ENCODE measurements at regions not wholly inside any gene's neighbourhood (a gene's known extent, or its start where the extent isn't known, plus 50 kb on each side); places are given as distances from the start of the nearest gene placed in this dataset.
"Not testable (repeated sequence)": the region's sequence is repeated elsewhere in the genome, so short reads cannot be mapped to it uniquely, and the experiment has no call there.

GRCh38 chr13:18714889-18715288 lies 466.7 kb downstream of the TUBA3C start:
- in situ Hi-C loops (cut with HindIII; ENCODE audit: low sequenced_read_pairs): no loop called here
- DNase-seq (ENCODE audit: low spot score): no peak

- in situ Hi-C loops (cut with HindIII; ENCODE audit: low sequenced_read_pairs); DNase-seq (ENCODE audit: low spot score): not testable (repeated sequence)
Observed at GRCh38 chr13:18710673-18711072, 471.0 kb downstream of the TUBA3C start.

DNA sequence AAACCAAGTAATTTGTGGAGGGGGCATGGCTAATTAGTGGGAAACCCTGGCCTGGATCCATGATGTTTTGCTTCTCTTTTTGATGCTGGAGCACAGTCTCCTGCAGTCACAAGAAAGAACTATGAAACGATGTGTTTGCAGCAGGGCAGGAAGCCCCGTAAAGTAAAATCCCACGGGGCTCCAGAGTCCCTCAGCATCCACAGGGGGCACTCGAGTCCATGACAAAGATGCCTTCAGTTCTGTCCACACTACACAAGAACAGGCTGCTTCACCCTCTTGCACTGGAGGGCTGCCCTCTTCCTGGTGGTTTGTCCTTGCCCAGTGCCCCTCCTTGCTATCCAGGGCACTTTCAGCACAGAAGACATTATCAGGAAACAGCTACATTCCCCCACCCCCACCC lies 475.1 kb downstream of the TUBA3C start:
- DNase-seq (ENCODE audit: low spot score); in situ Hi-C loops (cut with HindIII; ENCODE audit: low sequenced_read_pairs): not testable (repeated sequence)

GRCh38 chr13:18702464-18703247 lies 479.0 kb downstream of the TUBA3C start:
- in situ Hi-C loops (cut with HindIII; ENCODE audit: low sequenced_read_pairs); DNase-seq (ENCODE audit: low spot score): not testable (repeated sequence)

DNA sequence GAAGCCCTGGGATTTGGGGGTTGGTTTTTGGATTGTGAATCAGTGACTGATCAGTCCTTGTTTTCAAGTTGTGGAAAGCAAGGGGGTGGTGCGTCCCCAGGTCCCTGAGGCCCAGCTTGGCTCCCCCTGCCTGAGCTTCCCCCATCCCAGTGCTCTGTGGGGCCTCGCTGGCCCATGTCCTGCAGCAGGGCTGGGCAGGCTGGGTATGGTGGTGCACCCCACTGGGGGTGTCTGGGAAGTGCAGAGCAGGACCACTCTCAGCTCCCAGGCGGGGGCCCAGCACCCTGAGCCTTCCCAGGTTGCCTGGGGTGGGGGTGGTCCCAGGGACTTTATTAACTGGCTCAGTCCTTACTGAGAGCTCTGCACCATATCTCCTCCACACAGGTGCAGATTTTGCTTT lies 483.3 kb downstream of the TUBA3C start:
- DNase-seq (ENCODE audit: low spot score); in situ Hi-C loops (cut with HindIII; ENCODE audit: low sequenced_read_pairs): not testable (repeated sequence)

DNA sequence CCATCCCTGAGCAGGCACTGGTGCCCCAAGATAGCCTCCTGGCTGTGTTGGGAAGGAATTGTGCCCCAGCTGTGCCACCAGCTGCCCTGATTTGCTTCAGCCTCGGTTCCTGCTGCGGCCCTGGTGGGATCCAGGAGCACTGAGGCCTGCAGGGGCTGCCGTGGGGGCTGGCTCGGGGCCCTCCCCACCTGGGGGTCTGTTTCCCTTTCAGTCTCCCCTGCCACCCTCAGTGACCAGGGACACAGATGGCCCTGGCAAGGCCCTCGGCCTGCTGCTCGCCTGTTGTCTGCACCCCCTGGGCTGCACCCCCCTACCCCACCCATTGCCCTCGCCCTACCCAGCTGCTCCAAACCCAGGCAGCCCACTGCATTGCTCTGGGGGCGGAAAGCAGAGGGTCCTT lies 483.8 kb downstream of the TUBA3C start:
- in situ Hi-C loops (cut with HindIII; ENCODE audit: low sequenced_read_pairs); DNase-seq (ENCODE audit: low spot score): not testable (repeated sequence)

DNA sequence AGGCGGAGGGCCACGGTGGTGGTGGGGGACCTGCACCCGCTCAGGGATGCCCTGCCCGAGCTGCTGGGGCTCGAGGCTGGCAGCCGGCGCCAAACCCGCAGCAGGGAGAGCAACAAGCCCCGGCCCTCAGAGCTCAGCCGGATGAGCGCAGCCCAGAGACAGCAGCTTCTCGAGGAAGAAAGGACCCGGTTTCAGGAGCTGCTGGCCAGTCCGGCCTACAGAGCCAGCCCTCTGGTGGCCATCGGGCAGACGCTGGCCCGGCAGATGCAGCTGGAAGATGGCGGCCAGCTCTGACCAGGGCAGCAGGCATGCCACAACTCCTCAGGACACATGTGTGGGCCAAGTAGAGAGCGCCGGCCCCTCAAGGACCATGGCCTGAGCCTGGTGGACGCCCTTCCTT lies 484.4 kb downstream of the TUBA3C start:
- DNase-seq (ENCODE audit: low spot score); in situ Hi-C loops (cut with HindIII; ENCODE audit: low sequenced_read_pairs): not testable (repeated sequence)

GRCh38 chr13:18677403-18677802 lies 504.2 kb downstream of the TUBA3C start:
- in situ Hi-C loops (cut with HindIII; ENCODE audit: low sequenced_read_pairs); DNase-seq (ENCODE audit: low spot score): not testable (repeated sequence)

DNA sequence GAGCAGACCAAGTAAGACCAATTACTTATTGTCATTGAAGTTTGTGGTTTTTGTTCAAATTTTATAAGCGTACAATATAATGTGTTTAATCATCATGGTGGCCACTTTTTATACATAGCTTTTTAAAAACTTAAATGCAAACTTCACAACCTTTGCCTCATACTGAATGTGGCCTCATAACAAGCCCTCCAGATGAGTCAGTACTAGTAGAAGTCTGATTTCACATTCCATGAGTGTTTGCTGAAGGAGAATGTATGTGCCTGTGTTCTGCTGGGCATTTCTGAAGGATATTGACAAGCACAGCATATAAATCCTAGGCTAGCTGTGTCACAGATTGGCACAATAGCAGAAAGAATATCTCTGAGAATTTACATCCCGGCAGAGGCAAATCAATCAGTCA lies 506.4 kb downstream of the TUBA3C start:
- DNase-seq (ENCODE audit: low spot score); in situ Hi-C loops (cut with HindIII; ENCODE audit: low sequenced_read_pairs): not testable (repeated sequence)

DNA sequence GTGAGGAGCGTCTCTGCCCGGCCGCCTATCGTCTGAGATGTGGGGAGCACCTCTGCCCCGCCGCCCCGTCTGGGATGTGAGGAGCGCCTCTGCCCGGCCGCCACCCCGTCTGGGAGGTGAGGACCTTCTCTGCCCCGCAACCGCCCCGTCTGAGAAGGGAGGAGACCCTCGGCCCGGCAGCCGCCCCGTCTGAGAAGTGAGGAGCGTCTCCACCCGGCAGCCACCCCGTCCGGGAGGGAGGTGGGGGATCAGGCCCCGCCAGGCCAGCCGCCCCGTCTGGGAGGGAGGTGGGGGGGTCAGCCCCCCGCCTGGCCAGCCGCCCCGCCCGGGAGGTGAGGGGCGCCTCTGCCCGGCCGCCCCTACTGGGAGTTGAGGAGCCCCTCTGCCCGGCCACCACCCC lies 507.8 kb downstream of the TUBA3C start:
- in situ Hi-C loops (cut with HindIII; ENCODE audit: low sequenced_read_pairs); DNase-seq (ENCODE audit: low spot score): not testable (repeated sequence)

- in situ Hi-C loops (cut with HindIII; ENCODE audit: low sequenced_read_pairs): not testable (repeated sequence)
Observed at GRCh38 chr13:18666585-18666984, 515.0 kb downstream of the TUBA3C start.

DNA sequence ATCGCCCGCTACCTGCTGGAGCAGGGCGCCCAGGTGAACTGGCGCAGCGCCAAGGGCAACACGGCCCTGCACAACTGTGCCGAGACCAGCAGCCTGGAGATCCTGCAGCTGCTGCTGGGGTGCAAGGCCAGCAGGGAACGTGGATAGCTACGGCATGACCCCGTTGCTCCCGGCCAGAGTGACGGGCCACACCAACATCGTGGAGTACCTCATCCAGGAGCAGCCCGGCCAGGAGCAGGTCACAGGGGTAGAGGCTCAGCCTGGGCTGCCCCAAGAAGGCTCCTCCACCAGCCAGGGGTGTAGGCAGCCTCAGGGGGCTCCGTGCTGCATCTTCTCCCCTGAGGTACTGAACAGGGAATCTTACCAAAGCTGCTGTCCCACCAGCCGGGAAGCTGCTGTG lies 515.9 kb downstream of the TUBA3C start:
- DNase-seq (ENCODE audit: low spot score); in situ Hi-C loops (cut with HindIII; ENCODE audit: low sequenced_read_pairs): not testable (repeated sequence)

More at GRCh38 chr13:18666585-18666984, 515.0 kb downstream of the TUBA3C start:
- not testable (repeated sequence) for DNase-seq (ENCODE audit: low spot score)

DNA sequence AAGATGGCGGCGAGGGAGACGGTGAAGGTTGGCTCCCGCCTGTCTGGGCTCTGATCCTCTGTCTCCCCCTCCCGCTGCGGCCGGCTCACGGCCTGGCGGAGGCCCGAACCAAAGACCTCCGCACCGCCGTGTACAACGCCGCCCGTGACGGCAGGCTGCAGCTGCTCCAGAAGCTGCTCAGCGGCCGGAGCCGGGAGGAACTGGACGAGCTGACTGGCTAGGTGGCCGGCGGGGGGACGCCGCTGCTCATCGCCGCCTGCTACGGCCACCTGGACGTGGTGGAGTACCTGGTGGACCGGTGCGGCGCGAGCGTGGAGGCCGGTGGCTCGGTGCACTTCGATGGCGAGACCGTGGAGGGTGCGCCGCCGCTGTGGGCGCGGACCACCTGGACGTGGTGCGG lies 516.5 kb downstream of the TUBA3C start:
- DNase-seq (ENCODE audit: low spot score); in situ Hi-C loops (cut with HindIII; ENCODE audit: low sequenced_read_pairs): not testable (repeated sequence)

- in situ Hi-C loops (cut with HindIII; ENCODE audit: low sequenced_read_pairs); DNase-seq (ENCODE audit: low spot score): not testable (repeated sequence)
Observed at GRCh38 chr13:18663222-18663621, 518.4 kb downstream of the TUBA3C start.

DNA sequence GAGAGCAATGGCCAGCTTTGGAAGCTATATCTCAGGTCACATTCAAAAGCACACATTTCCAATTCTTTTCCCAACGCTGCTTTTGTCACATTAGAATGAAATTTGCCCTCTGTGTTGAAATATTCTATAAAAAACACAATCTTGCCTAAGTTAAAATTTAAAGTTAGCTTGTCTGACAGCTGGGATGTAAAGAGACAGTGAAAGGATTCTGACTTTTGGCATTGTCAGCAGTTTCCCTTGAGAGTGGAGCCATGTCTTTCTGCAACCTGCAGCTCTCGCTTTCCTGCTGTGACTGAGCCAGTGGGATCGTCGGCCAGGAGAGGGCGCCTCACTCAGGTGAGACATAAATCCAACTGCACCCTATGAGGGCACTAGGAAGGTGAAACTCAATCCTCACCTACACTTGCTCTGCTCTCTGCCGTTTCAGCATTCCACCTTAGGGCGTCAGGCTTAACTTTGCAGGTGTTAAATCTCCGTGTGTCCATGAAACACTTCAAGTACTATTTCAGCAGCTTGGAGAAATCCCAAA lies 537.9 kb downstream of the TUBA3C start:
- in situ Hi-C loops (cut with HindIII; ENCODE audit: low sequenced_read_pairs); DNase-seq (ENCODE audit: low spot score): not testable (repeated sequence)

- DNase-seq (ENCODE audit: low spot score); in situ Hi-C loops (cut with HindIII; ENCODE audit: low sequenced_read_pairs): not testable (repeated sequence)
Observed at GRCh38 chr13:18628928-18629327, 552.7 kb downstream of the TUBA3C start.

DNA sequence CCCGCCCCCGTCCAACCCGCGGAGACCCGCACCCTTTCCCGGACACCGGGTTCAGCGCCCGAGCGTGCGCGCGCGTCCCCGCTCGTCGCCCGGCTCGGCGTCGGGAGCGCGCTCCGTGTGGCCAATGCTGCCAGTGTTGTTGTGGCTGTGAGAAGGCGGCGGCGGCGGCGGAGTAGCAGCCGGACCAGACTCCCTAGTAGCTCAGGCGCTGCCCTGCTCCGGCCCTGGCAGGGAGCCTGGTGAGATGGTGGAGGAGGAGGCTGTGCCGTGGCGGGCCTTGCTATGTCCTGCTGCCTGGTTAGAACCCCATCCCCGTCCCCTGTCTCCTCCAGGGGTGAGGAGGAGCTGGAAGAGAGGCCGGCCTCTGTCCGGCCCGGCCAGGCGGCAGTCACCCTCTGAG lies 553.2 kb downstream of the TUBA3C start:
- in situ Hi-C loops (cut with HindIII; ENCODE audit: low sequenced_read_pairs): no loop called here
- DNase-seq (ENCODE audit: low spot score): no peak

GRCh38 chr13:18624061-18624460 lies 557.6 kb downstream of the TUBA3C start:
- in situ Hi-C loops (cut with HindIII; ENCODE audit: low sequenced_read_pairs); DNase-seq (ENCODE audit: low spot score): not testable (repeated sequence)

DNA sequence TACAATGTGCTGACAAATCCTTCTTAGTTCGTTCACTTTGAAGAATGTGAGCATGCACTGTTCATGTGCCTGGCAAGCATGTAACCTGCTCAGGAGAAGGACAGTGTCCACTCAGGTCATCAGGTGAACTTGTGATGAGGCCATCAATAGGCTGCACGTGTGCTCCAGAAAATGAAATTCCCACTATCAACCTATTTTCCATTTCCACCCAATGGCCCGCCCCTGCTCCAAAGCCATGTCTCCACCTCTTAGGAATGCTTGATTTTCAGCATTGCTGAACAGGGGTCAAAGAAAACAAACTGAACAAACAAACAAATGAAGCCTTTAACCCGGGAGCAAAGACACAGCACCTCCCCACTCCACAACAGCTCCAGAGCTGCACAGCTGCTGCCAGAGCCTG lies 563.2 kb downstream of the TUBA3C start:
- in situ Hi-C loops (cut with HindIII; ENCODE audit: low sequenced_read_pairs); DNase-seq (ENCODE audit: low spot score): not testable (repeated sequence)

- in situ Hi-C loops (cut with HindIII; ENCODE audit: low sequenced_read_pairs); DNase-seq (ENCODE audit: low spot score): not testable (repeated sequence)
Observed at GRCh38 chr13:18610476-18610875, 571.1 kb downstream of the TUBA3C start.

DNA sequence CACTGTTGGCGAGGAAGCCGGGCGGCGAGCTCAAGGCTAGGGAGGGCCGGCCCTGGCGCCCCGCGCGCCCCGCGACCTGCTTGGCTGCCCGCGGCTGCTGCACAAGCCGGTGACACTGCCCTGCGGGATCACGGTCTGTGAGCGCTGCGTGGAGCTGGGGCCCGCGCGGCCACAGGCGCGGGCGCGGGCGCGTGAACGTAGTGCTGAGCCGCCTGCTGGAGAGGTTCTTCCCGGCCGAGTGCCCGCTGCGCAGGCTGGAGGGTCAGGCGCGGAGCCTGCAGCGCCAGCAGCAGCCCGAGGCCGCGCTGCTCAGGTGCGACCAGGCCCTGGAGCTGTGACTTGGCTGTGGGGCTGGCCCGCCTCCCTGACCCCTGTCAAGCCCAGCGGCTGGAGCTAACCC lies 572.3 kb downstream of the TUBA3C start:
- DNase-seq (ENCODE audit: low spot score); in situ Hi-C loops (cut with HindIII; ENCODE audit: low sequenced_read_pairs): not testable (repeated sequence)

All from G401 (cell line).